Lower leg skin (tissue), 4 donors: ENCODE measurements at regions not wholly inside any gene's neighbourhood (a gene's known extent, or its start where the extent isn't known, plus 50 kb on each side); places are given as distances from the start of the nearest gene placed in this dataset.

Source experiments
- DNase-seq, 2 donors: peaks; one replicate each; pipeline ENCODE4 v3.0.0-alpha.2; 2019; ENCODE audit warnings: low spot score in 2 of 2
- H3K4me3 ChIP-seq: fragments of 200-600 bp; sonication (generic); 2 replicates; pipeline ENCODE4 v1.5.1; 2017; ENCODE audit warnings: mild to moderate bottlenecking, low read depth; ENCODE audit not compliant: poor library complexity, severe bottlenecking
- CTCF ChIP-seq, 3 donors: fragments of 450-650 bp; IDR thresholded peaks; one replicate each; pipeline ENCODE4 v1.5.1; 2016; ENCODE audit warnings: antibody characterized with exemption in 3 of 3, mild to moderate bottlenecking in 3 of 3, moderate library complexity in 2 of 3
- POLR2A ChIP-seq, 2 donors: fragments of 450-650 bp; IDR thresholded peaks; one replicate each; pipeline ENCODE4 v1.6.1; 2016 to 2017; ENCODE audit warnings: antibody characterized with exemption in 2 of 2, mild to moderate bottlenecking in 1 of 2, moderate library complexity in 1 of 2
- WGBS, 2 donors: methylation state at CpG; one replicate each; pipeline ENCODE4 v1.1.5; 2018; 5-methylcytosine and 5-hydroxymethylcytosine counted together
- intact Hi-C: fragments of 100-400 bp; cut with DNase I; formaldehyde crosslinking; loops from one replicate; pipeline ENCODE4 v1.15.0; 2023; ENCODE audit warnings: low total_unique reads

GRCh38 chr13:112152846-112153245, 85.9 kb downstream of the SOX1 start:
- no peak for TF ChIP-seq POLR2A (IDR thresholded peaks at IDR 0.05)
- DNase-seq, result peak in 1 of 2 donors; percentile 78
- H3K4me3 ChIP-seq, result no peak overlapping the region
- intact Hi-C loops, result no loop called here
- 82 to 84% methylated on average over 9 of the region's 9 CpGs for WGBS, 2 donors

- no peak for DNase-seq
- no peak for TF ChIP-seq POLR2A (IDR thresholded peaks at IDR 0.05)
- no peak for TF ChIP-seq CTCF (IDR thresholded peaks at IDR 0.05)
- intact Hi-C loops, result no loop called here
- WGBS, 2 donors, result 67 to 76% methylated on average over 9 of the region's 9 CpGs
- no peak overlapping the region for H3K4me3 ChIP-seq
These were observed 86.4 kb downstream of the SOX1 start for GRCh38 chr13:112153364-112153763.

GRCh38 chr13:112153846-112154245, 86.9 kb downstream of the SOX1 start:
- intact Hi-C loops, result no loop called here
- 79 to 82% methylated on average over 6 of the region's 6 CpGs for WGBS, 2 donors
- TF ChIP-seq POLR2A (IDR thresholded peaks at IDR 0.05) (no peak), CTCF (IDR thresholded peaks at IDR 0.05) (no peak)
- no peak overlapping the region for H3K4me3 ChIP-seq
- peak in 1 of 2 donors; percentile 67 for DNase-seq

GRCh38 chr13:112154301-112155060, 87.5 kb downstream of the SOX1 start:
- TF ChIP-seq POLR2A (IDR thresholded peaks at IDR 0.05), result no peak
- no peak for TF ChIP-seq CTCF (IDR thresholded peaks at IDR 0.05)
- whole genome bisulfite sequencing, 2 donors, result 85% methylated on average over 13 to 14 of the region's 14 CpGs
- H3K4me3 ChIP-seq, result no peak overlapping the region
- DNase-seq, result peak in 1 of 2 donors; percentile 74
- intact Hi-C loops, result no loop called here

GRCh38 chr13:112158961-112159360, 92.0 kb downstream of the SOX1 start:
- DNase-seq, result peak in 1 of 2 donors; percentile 63
- H3K4me3 ChIP-seq, result no peak overlapping the region
- 83 to 84% methylated on average over 5 of the region's 5 CpGs for WGBS, 2 donors
- intact Hi-C loops, result no loop called here
- TF ChIP-seq POLR2A (IDR thresholded peaks at IDR 0.05), result no peak

- peak in 1 of 2 donors; percentile 58 for DNase-seq
- no peak overlapping the region for H3K4me3 ChIP-seq
- intact Hi-C loops, result no loop called here
- WGBS, 2 donors, result 56 to 60% methylated on average over 17 of the region's 17 CpGs
- TF ChIP-seq POLR2A (IDR thresholded peaks at IDR 0.05), result no peak
- no peak for TF ChIP-seq CTCF (IDR thresholded peaks at IDR 0.05)
These were observed 92.9 kb downstream of the SOX1 start for GRCh38 chr13:112159575-112160547.
